H1 (cell line): ENCODE measurements at regions not wholly inside any gene's neighbourhood (a gene's known extent, or its start where the extent isn't known, plus 50 kb on each side); places are given as distances from the start of the nearest gene placed in this dataset.

Source experiments
- CTCF ChIA-PET: fragments of 300-600 bp; sonication (Branson Sonifier 250); formaldehyde crosslinking; loops from one replicate; lab custom pipeline; 2021; ENCODE audit not compliant: partially characterized antibody; lab: Charles Lee
- POLR2A ChIA-PET: fragments of 300-600 bp; sonication (Branson Sonifier 250); formaldehyde crosslinking; loops from one replicate; lab custom pipeline; 2021; ENCODE audit warnings: inconsistent platforms; ENCODE audit not compliant: partially characterized antibody; lab: Charles Lee
- DNase-seq, 2 experiments: peaks; one replicate each; pipeline versions ENCODE4 v3.0.0 to v3.0.0-alpha.2; 2010 to 2022; ENCODE audit warnings: low spot score in 2 of 2, low read depth in 1 of 2, mixed read lengths in 1 of 2
- FAIRE-seq: peaks from 2 replicates; lab custom pipeline; 2011; peaks lifted over from hg19 to GRCh38; lab: Jason Lieb, UNC
- H2AFZ ChIP-seq: 2 replicates; pipeline ENCODE4 v1.8.1; 2012; ENCODE audit warnings: low read length, inconsistent platforms
- H2AK5ac ChIP-seq: 2 replicates; pipeline ENCODE4 v1.6.1; 2013; ENCODE audit warnings: low read depth, low read length
- H2BK120ac ChIP-seq: replicated peaks from 2 replicates; pipeline ENCODE3; 2013; ENCODE audit warnings: low read depth, low read length, inconsistent platforms
- H2BK12ac ChIP-seq: 2 replicates; pipeline ENCODE4 v1.6.1; 2013; ENCODE audit warnings: low read depth, low read length
- H2BK15ac ChIP-seq: 2 replicates; pipeline ENCODE4 v1.6.1; 2013; ENCODE audit warnings: low read length
- H2BK20ac ChIP-seq: 2 replicates; pipeline ENCODE4 v1.6.1; 2013; ENCODE audit warnings: low read length
- H2BK5ac ChIP-seq: 2 replicates; pipeline ENCODE4 v1.6.1; 2013; ENCODE audit warnings: low read depth, low read length
- H3K14ac ChIP-seq: 2 replicates; pipeline ENCODE4 v1.6.1; 2013; ENCODE audit warnings: inconsistent platforms; ENCODE audit not compliant: insufficient read length
- H3K18ac ChIP-seq: 2 replicates; pipeline ENCODE4 v1.6.1; 2013; ENCODE audit warnings: low read length; ENCODE audit errors: extremely low read depth
- H3K23ac ChIP-seq: 2 replicates; pipeline ENCODE4 v1.6.1; 2013; ENCODE audit warnings: inconsistent platforms; ENCODE audit not compliant: insufficient read length
- H3K23me2 ChIP-seq: 2 replicates; pipeline ENCODE4 v1.6.1; 2013; ENCODE audit warnings: low read depth, low read length
- H3K27ac ChIP-seq: 2 replicates; pipeline ENCODE4 v1.6.1; 2011; ENCODE audit warnings: low read depth, low read length, inconsistent platforms
- H3K27me3 ChIP-seq, 4 experiments: replicated peaks in 1 of 4; 1 replicate in 1 of 4; 2 replicates in 3 of 4; pipeline versions ENCODE4 v1.6.1 to v1.8.1; 2011 to 2013; ENCODE audit warnings: low read length in 3 of 4, mild to moderate bottlenecking in 3 of 4, inconsistent platforms in 2 of 4, mixed read lengths in 2 of 4, moderate library complexity in 1 of 4; ENCODE audit not compliant: control insufficient read depth in 3 of 4, insufficient read depth in 3 of 4; ENCODE audit errors: extremely low read depth in 1 of 4
- H3K36me3 ChIP-seq, 4 experiments: 2 replicates each; pipeline versions ENCODE4 v1.6.1 to v1.8.1; 2011 to 2013; ENCODE audit warnings: mild to moderate bottlenecking in 4 of 4, low read length in 3 of 4, moderate library complexity in 2 of 4, control low read depth in 1 of 4, inconsistent platforms in 1 of 4; ENCODE audit not compliant: insufficient read depth in 4 of 4, control insufficient read depth in 2 of 4
- H3K4ac ChIP-seq: replicated peaks from 2 replicates; pipeline ENCODE3; 2013; ENCODE audit warnings: low read length, low read depth, mixed read lengths, inconsistent platforms; ENCODE audit not compliant: insufficient read length
- H3K4me1 ChIP-seq, 4 experiments: replicated peaks in 1 of 4; 1 replicate in 1 of 4; 2 replicates in 3 of 4; pipeline versions ENCODE4 v1.6.1 to v1.8.1; 2011 to 2013; ENCODE audit warnings: low read length in 3 of 4, inconsistent platforms in 2 of 4, mixed read lengths in 1 of 4; ENCODE audit not compliant: insufficient read depth in 4 of 4, control insufficient read depth in 3 of 4
- H3K4me2 ChIP-seq, 2 experiments: 2 replicates each; pipeline versions ENCODE4 v1.6.1 to v1.8.1; 2011 to 2013; ENCODE audit warnings: low read depth in 2 of 2, low read length in 2 of 2, control low read depth in 1 of 2, inconsistent platforms in 1 of 2, mild to moderate bottlenecking in 1 of 2; ENCODE audit not compliant: insufficient read depth in 1 of 2
- H3K4me3 ChIP-seq, 4 experiments: fragments of 200-600, 300-600 bp in 1 of 4; sonication (generic), shearing (Covaris generic), sonication (Bioruptor Twin) in 1 of 4; 2 replicates each; pipeline versions ENCODE4 v1.5.1 to v1.8.1; 2011 to 2016; ENCODE audit warnings: low read length in 4 of 4, low read depth in 3 of 4, control low read depth in 2 of 4, inconsistent platforms in 2 of 4, mild to moderate bottlenecking in 2 of 4, mixed read lengths in 1 of 4, moderate library complexity in 1 of 4; ENCODE audit not compliant: insufficient read depth in 2 of 4; ENCODE audit errors: extremely low read depth in 1 of 4
- H3K56ac ChIP-seq: replicated peaks from 2 replicates; pipeline ENCODE3; 2013; ENCODE audit warnings: low read depth, mild to moderate bottlenecking, mixed read lengths, low read length, inconsistent platforms; ENCODE audit not compliant: insufficient read length
- H3K79me1 ChIP-seq: 2 replicates; pipeline ENCODE4 v1.6.1; 2013; ENCODE audit warnings: low read depth, low read length, control low read depth
- H3K79me2 ChIP-seq, 2 experiments: 2 replicates each; pipeline versions ENCODE4 v1.6.1 to v1.8.1; 2012 to 2013; ENCODE audit warnings: low read length in 2 of 2, mild to moderate bottlenecking in 2 of 2, inconsistent platforms in 1 of 2; ENCODE audit not compliant: insufficient read depth in 2 of 2, control insufficient read depth in 1 of 2
- H3K9ac ChIP-seq, 4 experiments: replicated peaks in 1 of 4; 1 replicate in 1 of 4; 2 replicates in 3 of 4; pipeline versions ENCODE4 v1.6.1 to v1.8.1; 2011 to 2013; ENCODE audit warnings: low read depth in 3 of 4, low read length in 3 of 4, control low read depth in 2 of 4, mild to moderate bottlenecking in 2 of 4, moderate library complexity in 2 of 4, inconsistent platforms in 1 of 4; ENCODE audit errors: extremely low read depth in 1 of 4
- H3K9me3 ChIP-seq, 2 experiments: 2 replicates each; pipeline versions ENCODE4 v1.6.1 to v1.8.1; 2012 to 2013; ENCODE audit warnings: mild to moderate bottlenecking in 2 of 2, moderate library complexity in 2 of 2, control low read depth in 1 of 2, inconsistent platforms in 1 of 2, low read depth in 1 of 2, low read length in 1 of 2, mixed read lengths in 1 of 2; ENCODE audit not compliant: insufficient read depth in 2 of 2
- H4K20me1 ChIP-seq, 2 experiments: replicated peaks in 1 of 2; 2 replicates each; pipeline versions ENCODE3 to v1.8.1; 2011 to 2013; ENCODE audit warnings: inconsistent platforms in 2 of 2, low read length in 2 of 2, mild to moderate bottlenecking in 1 of 2; ENCODE audit not compliant: insufficient read depth in 2 of 2, control insufficient read depth in 1 of 2
- H4K5ac ChIP-seq: 2 replicates; pipeline ENCODE4 v1.6.1; 2013; ENCODE audit warnings: low read length, low read depth, mixed read lengths, inconsistent platforms; ENCODE audit not compliant: insufficient read length
- H4K8ac ChIP-seq: 2 replicates; pipeline ENCODE4 v1.8.0; 2013; ENCODE audit warnings: mild to moderate bottlenecking, moderate library complexity, low read length, inconsistent platforms; ENCODE audit not compliant: insufficient read depth; ENCODE audit errors: extremely low read depth
- H4K91ac ChIP-seq: replicated peaks from 2 replicates; pipeline ENCODE3; 2013; ENCODE audit warnings: low read length, mixed read lengths, inconsistent platforms; ENCODE audit not compliant: insufficient read length
- BRCA1 ChIP-seq: IDR thresholded peaks from 2 replicates; pipeline ENCODE4 v1.6.1; 2012; ENCODE audit warnings: low read depth, low read length, improper control_type of control experiment
- EP300 ChIP-seq, 2 experiments: IDR thresholded peaks; 1 replicate in 1 of 2; 2 replicates in 1 of 2; pipeline ENCODE4 v1.6.1; 2011 to 2012; ENCODE audit warnings: low read depth in 2 of 2, low read length in 2 of 2, mild to moderate bottlenecking in 2 of 2, borderline replicate concordance in 1 of 2, inconsistent platforms in 1 of 2, moderate library complexity in 1 of 2
- GABPA ChIP-seq: IDR thresholded peaks from 2 replicates; pipeline ENCODE4 v1.6.1; 2011; ENCODE audit warnings: mild to moderate bottlenecking, low read length, moderate library complexity, borderline replicate concordance; ENCODE audit not compliant: insufficient read depth
- TCF12 ChIP-seq: IDR thresholded peaks from 2 replicates; pipeline ENCODE4 v1.6.1; 2011; ENCODE audit warnings: low read depth, mild to moderate bottlenecking, low read length
- WGBS, 2 experiments: shearing (Covaris generic) in 1 of 2; methylation state at CpG; one replicate each; pipeline versions ENCODE4 v1.1.6 to v1.1.7; 2013 to 2015; ENCODE audit warnings: low lambda C conversion rate in 2 of 2, mixed read lengths in 2 of 2, inconsistent platforms in 1 of 2, low coverage in 1 of 2, missing lambda C conversion rate in 1 of 2; ENCODE audit not compliant: insufficient replicate concordance in 2 of 2, insufficient coverage in 1 of 2, insufficient read length in 1 of 2; ENCODE audit errors: extremely low coverage in 1 of 2, missing lambda C conversion rate in 1 of 2; 5-methylcytosine and 5-hydroxymethylcytosine counted together

DNA sequence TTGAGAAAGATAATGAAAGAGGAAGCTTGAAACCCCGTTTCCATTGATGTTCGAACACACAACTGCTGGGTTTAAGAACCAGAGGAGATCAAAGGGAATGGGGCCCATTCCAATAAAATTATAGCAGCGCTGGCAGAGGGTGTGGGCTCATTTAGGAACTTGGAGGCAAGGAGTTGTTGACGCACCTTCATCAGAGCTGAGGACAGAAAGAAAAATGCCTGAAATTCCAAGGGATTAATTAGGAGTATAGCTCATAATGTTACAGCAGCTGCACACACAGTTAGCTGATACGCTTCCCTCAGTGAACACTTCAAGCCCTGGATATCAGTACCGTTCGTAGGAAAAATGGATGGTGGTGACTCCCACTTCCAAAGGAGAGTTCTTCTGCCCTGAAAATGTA lies 127.2 kb downstream of the AXIN2 start:
- Histone ChIP-seq H3K18ac (no peak overlapping the region), H2AK5ac (no peak overlapping the region), H3K79me2 (no peaks in the 10 kb centered on the region), H2BK5ac (no peak overlapping the region), H2BK15ac (no peak overlapping the region), H3K14ac (no peak overlapping the region), H4K20me1 (no peaks in the 10 kb centered on the region), H2BK20ac (no peak overlapping the region), H3K79me1 (no peaks in the 10 kb centered on the region), H3K56ac (no peak overlapping the region), H4K8ac (no peak overlapping the region), H3K23ac (no peak overlapping the region), H3K27ac (no peak overlapping the region), H3K4me1 (no peaks in the 10 kb centered on the region; a peak in 1 of 7 replicates), H3K4me2 (no peak overlapping the region), H3K4me3 (no peak overlapping the region), H3K9ac (no peak overlapping the region), H3K23me2 (no peaks in the 10 kb centered on the region), H3K27me3 (no peaks in the 10 kb centered on the region), H2BK120ac (no peak overlapping the region), H3K4ac (no peak overlapping the region), H4K5ac (no peak overlapping the region), H2BK12ac (no peak overlapping the region), H3K36me3 (no peaks in the 10 kb centered on the region), H2AFZ (no peak overlapping the region), H4K91ac (no peak overlapping the region), H3K9me3 (peaks cover 6% of the 10 kb centered on the region in 2 experiments; a peak in 2 of 4 replicates)
- TF ChIP-seq GABPA (no peak), TCF12 (no peak), EP300 (IDR thresholded peaks at IDR 0.05; ENCODE audit: borderline replicate concordance in 1 of 2, low read depth in 2 of 2, low read length in 2 of 2) (no peak), BRCA1 (no peak)
- CTCF ChIA-PET, result interaction anchor here (0.7 to 2.4 kb wide), 2 partner anchors 9 to 75 kb away, joined by 3 to 9 read pairs; no protein-coding TSS in a partner anchor
- WGBS, 2 experiments, result 88% methylated on average over 7 of the region's 7 CpGs; no CpG with 5 or more reads in 1 of the 2 experiments
- FAIRE-seq (no peak), DNase-seq (no peak)
- POLR2A ChIA-PET, result no interaction called here
